Panc1 (cell line): ENCODE measurements at regions not wholly inside any gene's neighbourhood (a gene's known extent, or its start where the extent isn't known, plus 50 kb on each side); places are given as distances from the start of the nearest gene placed in this dataset.

Source experiments
- ATAC-seq: fragments of 200-7000 bp; cut with Tn5 transposase; 2 replicates; pipeline ENCODE4 v1.9.1; 2020; ENCODE audit warnings: mild to moderate bottlenecking, moderate library complexity
- BruUV-seq: library from RNA; stranded (reverse); fragments of 400-500 nt; replicated peaks from 2 replicates; lab custom pipeline; 2021; lab: Mats Ljungman, UMichigan
- CTCF ChIA-PET: fragments of 300-600 bp; sonication (Branson Sonifier 250); formaldehyde crosslinking; loops from one replicate; lab custom pipeline; 2022; ENCODE audit warnings: antibody characterized with exemption; lab: Charles Lee
- POLR2A ChIA-PET: fragments of 300-600 bp; sonication (Branson Sonifier 250); formaldehyde crosslinking; loops from one replicate; lab custom pipeline; 2022; ENCODE audit warnings: antibody characterized with exemption; lab: Charles Lee
- DNase-seq: peaks from one replicate; pipeline ENCODE4 v3.0.0-alpha.2; 2010; ENCODE audit warnings: low read depth, low spot score
- H3K27ac ChIP-seq: 2 replicates; pipeline ENCODE4 v1.5.1; 2011; ENCODE audit warnings: mild to moderate bottlenecking, low read length, inconsistent platforms
- H3K27me3 ChIP-seq: fragments of 200-500 bp; sonication (Bioruptor generic); 2 replicates; pipeline ENCODE4 v1.6.0; 2014; ENCODE audit warnings: low read length, inconsistent platforms; ENCODE audit not compliant: control insufficient read depth, insufficient read depth
- H3K36me3 ChIP-seq: fragments of 200-500 bp; sonication (Bioruptor generic); 2 replicates; pipeline ENCODE4 v1.5.1; 2014; ENCODE audit warnings: inconsistent platforms, mild to moderate bottlenecking, low read length, moderate library complexity; ENCODE audit not compliant: control insufficient read depth, insufficient read depth
- H3K4me1 ChIP-seq: 2 replicates; pipeline ENCODE4 v1.5.1; 2011; ENCODE audit warnings: inconsistent platforms, mild to moderate bottlenecking, low read length, moderate library complexity; ENCODE audit not compliant: control insufficient read depth, insufficient read depth
- H3K4me3 ChIP-seq, 2 experiments: 2 replicates each; pipeline ENCODE4 v1.5.1; 2011 to 2012; ENCODE audit warnings: low read depth in 2 of 2, low read length in 2 of 2, mild to moderate bottlenecking in 2 of 2, inconsistent platforms in 1 of 2, moderate library complexity in 1 of 2
- H3K9me3 ChIP-seq: fragments of 200-500 bp; sonication (Bioruptor generic); 2 replicates; pipeline ENCODE4 v1.5.1; 2014; ENCODE audit warnings: low read depth, mild to moderate bottlenecking, inconsistent platforms, low read length, moderate library complexity; ENCODE audit not compliant: control insufficient read depth, insufficient read depth
- POLR2AphosphoS5 ChIP-seq: IDR thresholded peaks from 2 replicates; pipeline ENCODE4 v1.6.1; 2012; ENCODE audit warnings: mild to moderate bottlenecking, low read depth, low read length, moderate library complexity
- SIN3A ChIP-seq: IDR thresholded peaks from 2 replicates; pipeline ENCODE4 v1.6.1; 2012; ENCODE audit warnings: low read depth, mild to moderate bottlenecking, low read length, moderate library complexity, borderline replicate concordance; ENCODE audit not compliant: insufficient read depth
- TCF7L2 ChIP-seq: IDR thresholded peaks from 2 replicates; pipeline ENCODE4 v1.6.1; 2011; ENCODE audit warnings: mild to moderate bottlenecking, low read depth, low read length, inconsistent platforms
- in situ Hi-C: cut with HindIII; loops from 2 replicates; pipeline ENCODE4 v1.10.0; 2016; ENCODE audit warnings: low sequenced_read_pairs, low pct_unique_long_range_greater_than_20kb
- intact Hi-C: fragments of 100-400 bp; cut with micrococcal nuclease; formaldehyde crosslinking; loops from one replicate; pipeline ENCODE4 v1.10.0; 2022; ENCODE audit not compliant: unreplicated experiment
- TF ChIP-seq, protein P1 (sequence below): fragments of 450-650 bp; IDR thresholded peaks from 2 replicates; pipeline ENCODE4 v1.5.1; 2017; ENCODE audit warnings: mild to moderate bottlenecking
- TF ChIP-seq, protein P2 (sequence below), 2 experiments: IDR thresholded peaks; 2 replicates each; pipeline ENCODE4 v1.6.1; 2011 to 2012; ENCODE audit warnings: low read depth in 2 of 2, control low read depth in 1 of 2, low read length in 1 of 2, mild to moderate bottlenecking in 1 of 2, moderate library complexity in 1 of 2; ENCODE audit not compliant: insufficient read depth in 1 of 2

DNA sequence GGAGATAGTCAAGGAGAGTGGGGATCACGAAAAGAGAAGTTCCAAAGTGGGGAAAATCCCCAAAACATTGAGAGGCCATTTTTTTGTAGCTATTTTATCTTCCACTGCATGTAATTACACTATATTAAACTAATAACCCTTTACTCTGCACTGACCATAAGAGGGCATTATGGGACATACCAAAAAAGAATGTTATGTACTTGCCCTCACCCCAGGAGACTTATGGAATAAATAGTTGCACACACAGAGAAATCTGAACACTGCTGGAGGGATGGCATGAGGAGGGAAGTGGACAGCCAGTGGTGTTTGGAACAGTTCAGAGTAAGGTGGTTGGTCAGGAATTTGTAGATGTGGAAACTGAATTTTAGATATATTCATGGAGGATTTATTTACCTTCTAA, 422.9 kb downstream of the SNAPC1 start:
- intact Hi-C loops, result no loop called here
- no peaks in the 10 kb centered on the region for H3K36me3 ChIP-seq
- no peak for ATAC-seq
- in situ Hi-C loops, result no loop called here
- H3K27ac ChIP-seq, result no peak overlapping the region
- H3K4me3 ChIP-seq, result no peak overlapping the region
- ChIA-PET POLR2A (no interaction called here), CTCF (no interaction called here)
- no TSS peak for BruUV-seq
- H3K27me3 ChIP-seq, result no peaks in the 10 kb centered on the region
- no peak for DNase-seq
- no peaks in the 10 kb centered on the region for H3K4me1 ChIP-seq
- no peaks in the 10 kb centered on the region for H3K9me3 ChIP-seq
- TF ChIP-seq, protein P1, sequence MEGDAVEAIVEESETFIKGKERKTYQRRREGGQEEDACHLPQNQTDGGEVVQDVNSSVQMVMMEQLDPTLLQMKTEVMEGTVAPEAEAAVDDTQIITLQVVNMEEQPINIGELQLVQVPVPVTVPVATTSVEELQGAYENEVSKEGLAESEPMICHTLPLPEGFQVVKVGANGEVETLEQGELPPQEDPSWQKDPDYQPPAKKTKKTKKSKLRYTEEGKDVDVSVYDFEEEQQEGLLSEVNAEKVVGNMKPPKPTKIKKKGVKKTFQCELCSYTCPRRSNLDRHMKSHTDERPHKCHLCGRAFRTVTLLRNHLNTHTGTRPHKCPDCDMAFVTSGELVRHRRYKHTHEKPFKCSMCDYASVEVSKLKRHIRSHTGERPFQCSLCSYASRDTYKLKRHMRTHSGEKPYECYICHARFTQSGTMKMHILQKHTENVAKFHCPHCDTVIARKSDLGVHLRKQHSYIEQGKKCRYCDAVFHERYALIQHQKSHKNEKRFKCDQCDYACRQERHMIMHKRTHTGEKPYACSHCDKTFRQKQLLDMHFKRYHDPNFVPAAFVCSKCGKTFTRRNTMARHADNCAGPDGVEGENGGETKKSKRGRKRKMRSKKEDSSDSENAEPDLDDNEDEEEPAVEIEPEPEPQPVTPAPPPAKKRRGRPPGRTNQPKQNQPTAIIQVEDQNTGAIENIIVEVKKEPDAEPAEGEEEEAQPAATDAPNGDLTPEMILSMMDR, result no peak
- no peak for TF ChIP-seq POLR2AphosphoS5
- TF ChIP-seq SIN3A, result no peak
- TF ChIP-seq, protein P2, sequence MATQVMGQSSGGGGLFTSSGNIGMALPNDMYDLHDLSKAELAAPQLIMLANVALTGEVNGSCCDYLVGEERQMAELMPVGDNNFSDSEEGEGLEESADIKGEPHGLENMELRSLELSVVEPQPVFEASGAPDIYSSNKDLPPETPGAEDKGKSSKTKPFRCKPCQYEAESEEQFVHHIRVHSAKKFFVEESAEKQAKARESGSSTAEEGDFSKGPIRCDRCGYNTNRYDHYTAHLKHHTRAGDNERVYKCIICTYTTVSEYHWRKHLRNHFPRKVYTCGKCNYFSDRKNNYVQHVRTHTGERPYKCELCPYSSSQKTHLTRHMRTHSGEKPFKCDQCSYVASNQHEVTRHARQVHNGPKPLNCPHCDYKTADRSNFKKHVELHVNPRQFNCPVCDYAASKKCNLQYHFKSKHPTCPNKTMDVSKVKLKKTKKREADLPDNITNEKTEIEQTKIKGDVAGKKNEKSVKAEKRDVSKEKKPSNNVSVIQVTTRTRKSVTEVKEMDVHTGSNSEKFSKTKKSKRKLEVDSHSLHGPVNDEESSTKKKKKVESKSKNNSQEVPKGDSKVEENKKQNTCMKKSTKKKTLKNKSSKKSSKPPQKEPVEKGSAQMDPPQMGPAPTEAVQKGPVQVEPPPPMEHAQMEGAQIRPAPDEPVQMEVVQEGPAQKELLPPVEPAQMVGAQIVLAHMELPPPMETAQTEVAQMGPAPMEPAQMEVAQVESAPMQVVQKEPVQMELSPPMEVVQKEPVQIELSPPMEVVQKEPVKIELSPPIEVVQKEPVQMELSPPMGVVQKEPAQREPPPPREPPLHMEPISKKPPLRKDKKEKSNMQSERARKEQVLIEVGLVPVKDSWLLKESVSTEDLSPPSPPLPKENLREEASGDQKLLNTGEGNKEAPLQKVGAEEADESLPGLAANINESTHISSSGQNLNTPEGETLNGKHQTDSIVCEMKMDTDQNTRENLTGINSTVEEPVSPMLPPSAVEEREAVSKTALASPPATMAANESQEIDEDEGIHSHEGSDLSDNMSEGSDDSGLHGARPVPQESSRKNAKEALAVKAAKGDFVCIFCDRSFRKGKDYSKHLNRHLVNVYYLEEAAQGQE (IDR thresholded peaks at IDR 0.05; ENCODE audit: insufficient read depth in 1 of 2, low read depth in 2 of 2, low read length in 1 of 2), result no peak
- TF ChIP-seq TCF7L2, result no peak

DNA sequence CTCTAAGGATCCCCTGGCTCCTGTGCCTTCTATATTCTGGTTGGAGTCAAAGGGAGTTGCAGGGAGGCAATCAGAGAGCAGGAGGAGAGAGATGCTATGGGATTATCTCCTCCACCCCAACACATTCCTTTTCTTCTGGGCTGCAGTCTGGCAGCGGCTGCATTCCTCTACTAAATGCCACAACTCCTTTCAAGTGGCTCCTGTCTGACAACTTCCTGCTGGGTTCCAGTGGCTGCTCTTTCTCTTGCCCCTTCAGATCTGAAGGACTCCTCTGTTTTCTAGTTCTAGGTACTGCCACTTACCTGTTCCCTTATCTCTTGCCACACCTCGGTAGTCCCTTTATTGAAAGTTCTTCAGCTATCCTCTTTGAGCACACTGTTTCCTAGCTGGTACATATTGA, 425.0 kb downstream of the SNAPC1 start:
- ChIA-PET POLR2A (no interaction called here), CTCF (no interaction called here)
- DNase-seq, result no peak
- no TSS peak for BruUV-seq
- Histone ChIP-seq H3K27ac (no peak overlapping the region), H3K9me3 (no peaks in the 10 kb centered on the region), H3K36me3 (no peaks in the 10 kb centered on the region; the same call in 1 of the 2 replicates), H3K4me3 (no peak overlapping the region), H3K4me1 (no peaks in the 10 kb centered on the region), H3K27me3 (no peaks in the 10 kb centered on the region)
- ATAC-seq, result no peak
- TF ChIP-seq SIN3A, result no peak
- in situ Hi-C loops (no loop called here), intact Hi-C loops (no loop called here)

DNA sequence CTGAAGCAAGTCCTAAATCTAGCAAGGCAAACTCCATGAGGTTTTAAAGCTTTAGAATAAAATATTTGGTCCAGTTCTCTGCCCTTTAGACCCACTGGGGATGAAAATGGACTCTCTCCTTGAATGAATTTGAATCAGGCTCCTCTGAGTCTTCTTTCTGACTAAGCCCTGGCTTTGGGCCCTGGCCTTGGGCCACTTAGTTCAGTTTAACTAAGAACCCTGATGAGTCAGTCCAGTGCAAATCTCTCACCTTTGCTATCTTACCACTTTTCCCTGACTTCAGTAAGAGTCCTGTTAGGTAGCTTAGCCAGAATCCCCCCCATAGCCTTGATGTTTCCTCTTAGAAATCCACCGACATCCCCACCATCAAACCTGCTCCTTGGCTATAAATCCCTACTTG, 427.5 kb downstream of the SNAPC1 start:
- H3K36me3 ChIP-seq, result no peaks in the 10 kb centered on the region; the same call in 1 of the 2 replicates
- in situ Hi-C loops, result no loop called here
- intact Hi-C loops, result no loop called here
- ChIA-PET POLR2A (no interaction called here), CTCF (no interaction called here)
- TF ChIP-seq, protein P1, result no peak
- no peak for TF ChIP-seq POLR2AphosphoS5
- no peak for TF ChIP-seq TCF7L2
- TF ChIP-seq, protein P2 (IDR thresholded peaks at IDR 0.05; ENCODE audit: insufficient read depth in 1 of 2, low read depth in 2 of 2, low read length in 1 of 2), result no peak
- TF ChIP-seq SIN3A, result no peak
- no peak overlapping the region for H3K4me3 ChIP-seq
- H3K27ac ChIP-seq, result no peak overlapping the region
- BruUV-seq, result no TSS peak
- no peaks in the 10 kb centered on the region for H3K27me3 ChIP-seq
- ATAC-seq, result no peak
- H3K9me3 ChIP-seq, result no peaks in the 10 kb centered on the region
- no peak for DNase-seq
- H3K4me1 ChIP-seq, result no peaks in the 10 kb centered on the region
